HUES6 (cell line): ENCODE measurements at regions not wholly inside any gene's neighbourhood (a gene's known extent, or its start where the extent isn't known, plus 50 kb on each side); places are given as distances from the start of the nearest gene placed in this dataset.

ENCODE experiments used
- H3K27ac ChIP-seq: 2 replicates; pipeline ENCODE4 v1.7.0; 2013; ENCODE audit warnings: low read depth, mild to moderate bottlenecking, low read length, inconsistent platforms
- H3K27me3 ChIP-seq: 2 replicates; pipeline ENCODE4 v1.6.1; 2013; ENCODE audit warnings: low read length; ENCODE audit not compliant: control insufficient read depth, insufficient read depth
- H3K36me3 ChIP-seq: 2 replicates; pipeline ENCODE4 v1.6.1; 2013; ENCODE audit warnings: low read length; ENCODE audit not compliant: control insufficient read depth, insufficient read depth
- H3K4me1 ChIP-seq: 2 replicates; pipeline ENCODE4 v1.6.1; 2013; ENCODE audit warnings: low read length; ENCODE audit not compliant: control insufficient read depth, insufficient read depth
- H3K4me3 ChIP-seq: 2 replicates; pipeline ENCODE4 v1.5.1; 2013; ENCODE audit warnings: low read depth, low read length
- H3K9ac ChIP-seq: one replicate; pipeline ENCODE4 v1.6.1; 2013; ENCODE audit warnings: mild to moderate bottlenecking, low read length
- H3K9me3 ChIP-seq: 2 replicates; pipeline ENCODE4 v1.6.1; 2013; ENCODE audit warnings: low read depth, low read length; ENCODE audit not compliant: control insufficient read depth, insufficient read depth

GRCh38 chrX:13428053-13428786, 108.4 kb upstream of the ATXN3L start:
- H3K27ac ChIP-seq = no peak overlapping the region
- H3K9ac ChIP-seq = no peak overlapping the region
- peaks cover 13% of the 10 kb centered on the region for H3K4me1 ChIP-seq
- H3K27me3 ChIP-seq = no peaks in the 10 kb centered on the region
- no peaks in the 10 kb centered on the region for H3K36me3 ChIP-seq
- H3K4me3 ChIP-seq = no peak overlapping the region
- peaks cover 8% of the 10 kb centered on the region; the same call in 1 of the 2 replicates for H3K9me3 ChIP-seq

- Histone ChIP-seq H3K36me3 (no peaks in the 10 kb centered on the region), H3K27ac (no peak overlapping the region), H3K4me1 (peaks cover 13% of the 10 kb centered on the region), H3K4me3 (no peak overlapping the region), H3K27me3 (no peaks in the 10 kb centered on the region), H3K9ac (no peak overlapping the region), H3K9me3 (0 out of 2 replicates have a peak, but pooled peaks cover 4% of the 10 kb centered on the region)
Observed at GRCh38 chrX:13427441-13428052, 107.7 kb upstream of the ATXN3L start.

GRCh38 chrX:13420545-13421183, 100.8 kb upstream of the ATXN3L start:
- Histone ChIP-seq H3K4me1 (no peaks in the 10 kb centered on the region; the same call in 1 of the 2 replicates), H3K9me3 (0 out of 2 replicates have a peak, but pooled peaks cover 4% of the 10 kb centered on the region), H3K27ac (no peak overlapping the region), H3K27me3 (no peaks in the 10 kb centered on the region; the same call in 1 of the 2 replicates), H3K9ac (no peak overlapping the region), H3K4me3 (no peak overlapping the region), H3K36me3 (no peaks in the 10 kb centered on the region)

- no peak overlapping the region for H3K27ac ChIP-seq
- H3K9ac ChIP-seq = no peak overlapping the region
Observed at GRCh38 chrX:13419918-13420317, 100.1 kb upstream of the ATXN3L start.

GRCh38 chrX:13419276-13419675, 99.4 kb upstream of the ATXN3L start:
- Histone ChIP-seq H3K27me3 (no peaks in the 10 kb centered on the region; the same call in 1 of the 2 replicates), H3K4me1 (peaks cover 13% of the 10 kb centered on the region), H3K36me3 (no peaks in the 10 kb centered on the region), H3K27ac (no peak overlapping the region), H3K9me3 (no peaks in the 10 kb centered on the region), H3K9ac (no peak overlapping the region), H3K4me3 (no peak overlapping the region)

More at GRCh38 chrX:13419918-13420317, 100.1 kb upstream of the ATXN3L start:
- Histone ChIP-seq H3K4me3 (no peak overlapping the region), H3K4me1 (peaks cover 7% of the 10 kb centered on the region), H3K9me3 (no peaks in the 10 kb centered on the region), H3K27me3 (no peaks in the 10 kb centered on the region; the same call in 1 of the 2 replicates), H3K36me3 (no peaks in the 10 kb centered on the region)

- Histone ChIP-seq H3K36me3 (no peaks in the 10 kb centered on the region), H3K27me3 (no peaks in the 10 kb centered on the region; the same call in 1 of the 2 replicates), H3K27ac (no peak overlapping the region), H3K4me3 (no peak overlapping the region), H3K9me3 (no peaks in the 10 kb centered on the region), H3K9ac (no peak overlapping the region), H3K4me1 (peaks cover 20% of the 10 kb centered on the region)
Observed at GRCh38 chrX:13418126-13419097, 98.6 kb upstream of the ATXN3L start.

- Histone ChIP-seq H3K4me1 (peaks cover 35% of the 10 kb centered on the region), H3K4me3 (no peak overlapping the region), H3K36me3 (no peaks in the 10 kb centered on the region), H3K27ac (no peak overlapping the region), H3K9me3 (no peaks in the 10 kb centered on the region), H3K27me3 (no peaks in the 10 kb centered on the region), H3K9ac (no peak overlapping the region)
Observed at GRCh38 chrX:13415509-13415908, 95.7 kb upstream of the ATXN3L start.

- Histone ChIP-seq H3K36me3 (no peaks in the 10 kb centered on the region), H3K9me3 (no peaks in the 10 kb centered on the region), H3K9ac (no peak overlapping the region), H3K27me3 (no peaks in the 10 kb centered on the region), H3K27ac (peak overlapping the region; percentile 62), H3K4me3 (no peak overlapping the region), H3K4me1 (peaks cover 35% of the 10 kb centered on the region)
Observed at GRCh38 chrX:13414006-13414647, 94.3 kb upstream of the ATXN3L start.

- H3K9me3 ChIP-seq = no peaks in the 10 kb centered on the region
- H3K27me3 ChIP-seq = no peaks in the 10 kb centered on the region
- no peaks in the 10 kb centered on the region for H3K36me3 ChIP-seq
- H3K4me1 ChIP-seq = peaks cover 35% of the 10 kb centered on the region
- no peak overlapping the region for H3K9ac ChIP-seq
- H3K4me3 ChIP-seq = no peak overlapping the region
- no peak overlapping the region for H3K27ac ChIP-seq
Observed at GRCh38 chrX:13412208-13412600, 92.4 kb upstream of the ATXN3L start.
